ENCODE measurements at regions not wholly inside any gene's neighbourhood (a gene's known extent, or its start where the extent isn't known, plus 50 kb on each side); places are given as distances from the start of the nearest gene placed in this dataset.

DNA sequence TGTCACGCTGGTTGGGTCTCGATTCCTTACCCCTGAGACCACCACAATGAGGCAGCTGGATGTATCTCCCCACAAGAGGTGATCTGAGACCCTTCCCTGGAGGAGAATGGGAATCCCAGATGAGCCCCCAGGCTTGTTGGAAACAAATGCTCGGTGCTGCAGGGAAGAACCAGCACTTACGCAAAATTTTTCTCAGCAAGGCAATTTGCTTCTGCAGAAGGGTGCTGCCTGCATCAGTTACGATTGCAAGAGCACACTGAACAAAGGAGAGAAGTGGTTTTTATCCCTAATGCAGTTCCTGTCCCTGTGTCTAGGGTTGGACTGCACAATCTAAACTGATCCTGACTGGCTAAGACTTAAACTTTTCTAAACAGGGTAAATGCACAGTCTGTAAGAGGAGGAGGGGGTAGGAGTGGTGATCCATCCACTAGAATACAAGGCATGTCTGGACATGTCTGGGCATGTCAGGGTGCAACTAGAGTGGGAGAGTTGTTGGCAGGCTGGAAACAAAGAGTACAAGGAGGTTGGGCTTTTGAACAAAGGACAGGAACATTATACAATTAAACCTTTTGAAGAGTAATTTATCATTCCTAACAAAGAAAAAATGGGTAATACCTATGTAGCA is 114.9 kb upstream of the FAM3C start:
- TF ChIP-seq CTCF (IDR thresholded peaks at IDR 0.05) (no peak), POLR2A (IDR thresholded peaks at IDR 0.05) (no peak), EP300 (IDR thresholded peaks at IDR 0.05) (no peak), POLR2AphosphoS5 (IDR thresholded peaks at IDR 0.05) (no peak)

All from stomach (tissue), 4 donors.